Adrenal gland (tissue), 9 donors: ENCODE measurements at regions not wholly inside any gene's neighbourhood (a gene's known extent, or its start where the extent isn't known, plus 50 kb on each side); places are given as distances from the start of the nearest gene placed in this dataset.

Experiments
- DNase-seq, 7 donors: peaks; one replicate each; pipeline ENCODE4 v3.0.0-alpha.2; 2019 to 2020
- H3K27ac ChIP-seq, 5 donors: fragments of 200-600 bp; sonication (generic) in 4 of 5; 1 replicate in 3 of 5; 2 replicates in 2 of 5; pipeline versions ENCODE4 v1.5.1 to v1.8.0; 2016 to 2020; ENCODE audit warnings: mild to moderate bottlenecking in 1 of 5
- H3K27me3 ChIP-seq: fragments of 200-600 bp; 2 replicates; pipeline ENCODE4 v1.8.0; 2021
- H3K36me3 ChIP-seq, 2 donors: fragments of 200-600 bp; replicated peaks in 1 of 2; 1 replicate in 1 of 2; 2 replicates in 1 of 2; pipeline versions ENCODE4 v1.5.1 to v1.8.0; 2018 to 2022
- H3K4me1 ChIP-seq, 2 donors: fragments of 200-600 bp; replicated peaks in 1 of 2; 1 replicate in 1 of 2; 2 replicates in 1 of 2; pipeline versions ENCODE4 v1.5.1 to v1.8.0; 2018 to 2021
- H3K4me3 ChIP-seq, 4 donors: fragments of 200-600 bp; sonication (generic) in 3 of 4; one replicate each; pipeline ENCODE4 v1.5.1; 2016 to 2018
- H3K9me3 ChIP-seq, 3 donors: fragments of 200-600 bp; sonication (generic) in 1 of 3; replicated peaks in 1 of 3; 1 replicate in 2 of 3; 2 replicates in 1 of 3; pipeline versions ENCODE4 v1.5.1 to v1.8.0; 2016 to 2021
- POLR2A ChIP-seq, 2 donors: fragments of 450-650 bp; IDR thresholded peaks; one replicate each; pipeline ENCODE4 v1.6.1; 2017; ENCODE audit warnings: antibody characterized with exemption in 2 of 2, mild to moderate bottlenecking in 2 of 2, moderate library complexity in 1 of 2
- WGBS, 4 donors: extraction: QIAGEN DNeasy Blood & Tissue Kit in 2 of 4; methylation state at CpG; one replicate each; pipeline versions ENCODE4 v1.1.5 to v1.1.7; 2013 to 2017; 5-methylcytosine and 5-hydroxymethylcytosine counted together
- intact Hi-C, 2 donors: fragments of 100-400 bp; cut with DNase I; formaldehyde crosslinking; loops; one replicate each; pipeline versions ENCODE4 v1.14.1 to v1.15.0; 2022 to 2023
- TF ChIP-seq, protein P1 (sequence below), 6 experiments: fragments of 450-650 bp in 4 of 6; fragments of 200-600 bp in 2 of 6; sonication (generic) in 1 of 6; IDR thresholded peaks; 1 replicate in 5 of 6; 2 replicates in 1 of 6; pipeline versions ENCODE4 v1.5.1 to v1.8.0; 2016 to 2021; ENCODE audit warnings: antibody characterized with exemption in 6 of 6, mild to moderate bottlenecking in 2 of 6, moderate library complexity in 1 of 6
- donor health status: healthy with polysubstance abuse.
- donor health status: Bipolar disorder and iron deficiency.
- donor health status: DM: yes; HTN: yes; CAD: no.
- donor health status: DM: no; HTN: no; CAD: no.
- donor health status: DM: no; HTN: no; CAD: no.

DNA sequence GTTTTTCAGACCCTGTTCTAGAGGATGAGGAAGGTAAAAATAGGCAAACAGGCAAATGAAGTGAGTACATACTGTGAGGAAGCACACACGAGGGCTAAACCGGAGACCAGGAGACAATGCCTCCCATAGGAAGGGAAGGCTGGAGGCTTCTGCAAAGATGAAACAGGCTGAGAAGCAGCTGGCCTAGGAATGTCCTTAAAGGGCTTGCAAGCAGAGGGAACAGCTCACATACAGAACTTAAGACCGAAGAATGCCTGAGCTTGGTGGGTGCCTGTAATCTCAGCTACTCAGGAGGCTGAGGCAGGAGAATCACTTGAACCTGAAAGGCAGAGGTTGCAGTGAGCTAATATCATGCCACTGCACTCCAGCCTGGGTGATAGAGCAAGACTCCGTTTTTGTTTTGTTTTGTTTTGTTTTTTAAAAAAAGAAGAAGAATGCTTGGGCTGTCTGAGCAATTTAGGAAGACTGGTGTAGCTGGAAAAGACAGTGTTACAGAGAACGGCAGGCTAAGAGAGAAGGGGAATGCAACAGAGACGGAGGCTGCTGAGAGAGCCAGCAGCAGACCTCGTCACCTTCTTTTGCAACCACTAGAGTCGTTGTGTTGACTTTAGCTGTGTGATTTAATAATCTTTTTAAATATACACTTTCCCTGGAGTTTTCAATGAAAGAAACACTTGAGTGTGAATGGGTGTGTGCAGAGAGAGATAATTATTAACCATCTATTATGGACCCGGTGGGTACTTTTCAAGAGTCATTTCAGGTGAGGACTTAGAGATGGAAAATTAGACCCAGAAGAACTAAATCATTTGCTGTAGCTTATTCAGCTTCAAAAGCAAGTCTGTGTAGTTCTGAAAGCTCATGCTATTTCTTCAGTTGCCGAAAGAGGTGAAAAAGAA is 232.8 kb downstream of the GALR1 start:
- Histone ChIP-seq H3K27ac (no peak overlapping the region), H3K4me3 (no peak overlapping the region), H3K27me3 (no peaks in the 10 kb centered on the region), H3K36me3 (no peaks in the 10 kb centered on the region), H3K4me1 (peaks cover 0 to 12% of the 10 kb centered on the region in 2 donors), H3K9me3 (no peaks in the 10 kb centered on the region)
- 57 to 73% (median 67%) methylated on average over 10 of the region's 10 CpGs for WGBS, 4 donors
- intact Hi-C loops, result no loop called here
- no peak for DNase-seq
- TF ChIP-seq, protein P1, sequence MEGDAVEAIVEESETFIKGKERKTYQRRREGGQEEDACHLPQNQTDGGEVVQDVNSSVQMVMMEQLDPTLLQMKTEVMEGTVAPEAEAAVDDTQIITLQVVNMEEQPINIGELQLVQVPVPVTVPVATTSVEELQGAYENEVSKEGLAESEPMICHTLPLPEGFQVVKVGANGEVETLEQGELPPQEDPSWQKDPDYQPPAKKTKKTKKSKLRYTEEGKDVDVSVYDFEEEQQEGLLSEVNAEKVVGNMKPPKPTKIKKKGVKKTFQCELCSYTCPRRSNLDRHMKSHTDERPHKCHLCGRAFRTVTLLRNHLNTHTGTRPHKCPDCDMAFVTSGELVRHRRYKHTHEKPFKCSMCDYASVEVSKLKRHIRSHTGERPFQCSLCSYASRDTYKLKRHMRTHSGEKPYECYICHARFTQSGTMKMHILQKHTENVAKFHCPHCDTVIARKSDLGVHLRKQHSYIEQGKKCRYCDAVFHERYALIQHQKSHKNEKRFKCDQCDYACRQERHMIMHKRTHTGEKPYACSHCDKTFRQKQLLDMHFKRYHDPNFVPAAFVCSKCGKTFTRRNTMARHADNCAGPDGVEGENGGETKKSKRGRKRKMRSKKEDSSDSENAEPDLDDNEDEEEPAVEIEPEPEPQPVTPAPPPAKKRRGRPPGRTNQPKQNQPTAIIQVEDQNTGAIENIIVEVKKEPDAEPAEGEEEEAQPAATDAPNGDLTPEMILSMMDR (IDR thresholded peaks at IDR 0.05), result no peak
- TF ChIP-seq POLR2A (IDR thresholded peaks at IDR 0.05), result no peak

DNA sequence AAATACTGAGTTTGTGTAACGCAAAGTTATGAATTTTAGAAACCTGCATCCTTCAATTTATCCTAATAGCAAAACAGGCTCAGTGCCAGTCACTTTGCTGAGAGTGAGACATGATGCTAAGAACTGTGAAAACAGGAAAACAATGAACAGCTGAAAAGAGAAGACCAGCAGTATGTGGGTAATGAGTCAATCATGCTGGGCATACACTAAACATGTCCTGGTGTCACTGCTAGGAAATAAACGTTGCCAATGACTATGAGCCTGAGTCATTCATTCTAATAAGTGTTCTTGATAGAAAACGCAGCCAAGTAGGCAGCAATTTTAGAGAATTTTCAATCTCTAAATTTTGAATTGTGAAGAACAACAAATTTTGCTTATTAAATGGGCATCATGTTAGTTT is 237.3 kb downstream of the GALR1 start:
- no peak for DNase-seq
- Histone ChIP-seq H3K27ac (no peak overlapping the region), H3K27me3 (no peaks in the 10 kb centered on the region), H3K9me3 (no peaks in the 10 kb centered on the region), H3K4me3 (no peak overlapping the region), H3K4me1 (no peaks in the 10 kb centered on the region), H3K36me3 (no peaks in the 10 kb centered on the region)
- intact Hi-C loops, result no loop called here
- WGBS, 4 donors, result 58 to 75% (median 64%) methylated on average over 3 of the region's 3 CpGs
- TF ChIP-seq POLR2A (IDR thresholded peaks at IDR 0.05), result no peak
- TF ChIP-seq, protein P1 (IDR thresholded peaks at IDR 0.05), result no peak

DNA sequence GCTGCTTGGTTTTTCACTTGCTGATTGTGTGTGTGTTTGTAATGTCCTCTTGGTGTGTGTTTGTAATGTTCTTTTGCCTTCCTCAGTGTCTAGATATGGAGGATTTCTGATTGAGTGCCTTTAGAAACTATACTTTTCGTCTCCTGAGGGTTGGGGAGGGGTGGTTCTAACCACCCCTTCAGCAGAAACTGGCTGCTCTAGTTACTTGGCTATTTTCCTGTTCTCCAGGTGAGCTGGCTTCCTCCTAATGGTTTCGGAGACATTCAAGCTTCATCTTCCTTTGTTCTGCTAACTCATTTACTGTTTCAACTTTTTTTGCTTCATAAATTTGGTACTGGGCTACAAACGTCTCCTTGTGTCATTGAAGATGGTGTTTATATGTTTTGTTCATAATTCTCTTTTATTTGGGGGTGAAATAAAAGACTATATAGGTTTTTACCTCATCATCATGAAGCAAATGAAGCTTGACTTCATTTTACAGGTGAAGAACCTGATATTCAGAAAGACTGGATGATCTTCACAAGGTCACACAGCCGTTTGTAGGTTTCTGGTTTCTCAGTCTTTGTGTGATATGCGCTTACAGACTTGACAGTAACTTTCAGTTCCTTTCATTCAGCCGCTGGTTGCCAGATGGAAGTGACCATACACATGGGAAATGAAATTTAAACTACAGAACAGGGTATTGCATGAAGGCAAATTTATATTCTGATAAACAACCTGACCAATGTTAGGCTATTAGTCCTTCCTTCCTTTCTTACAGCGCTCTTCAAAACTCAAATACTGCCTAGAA is 238.5 kb downstream of the GALR1 start:
- DNase-seq, result no peak
- Histone ChIP-seq H3K4me3 (no peak overlapping the region), H3K27ac (no peak overlapping the region), H3K27me3 (no peaks in the 10 kb centered on the region), H3K4me1 (no peaks in the 10 kb centered on the region), H3K36me3 (no peaks in the 10 kb centered on the region), H3K9me3 (no peaks in the 10 kb centered on the region)
- intact Hi-C loops, result no loop called here
- TF ChIP-seq, protein P1 (IDR thresholded peaks at IDR 0.05), result no peak
- TF ChIP-seq POLR2A (IDR thresholded peaks at IDR 0.05), result no peak
- 60 to 71% (median 65%) methylated on average over 7 of the region's 7 CpGs for WGBS, 4 donors

- WGBS, 4 donors, result 30 to 76% (median 61%) methylated on average over 5 of the region's 5 CpGs
- Histone ChIP-seq H3K4me3 (no peak overlapping the region), H3K9me3 (no peaks in the 10 kb centered on the region), H3K4me1 (no peaks in the 10 kb centered on the region), H3K27ac (no peak overlapping the region), H3K27me3 (no peaks in the 10 kb centered on the region), H3K36me3 (no peaks in the 10 kb centered on the region)
- intact Hi-C loops, result no loop called here
- TF ChIP-seq, protein P1 (IDR thresholded peaks at IDR 0.05), result no peak
- TF ChIP-seq POLR2A (IDR thresholded peaks at IDR 0.05), result no peak
- no peak for DNase-seq
Measured at GRCh38 chr18:77495079-77495478, 245.4 kb downstream of the GALR1 start.
